ENCODE measurements at regions not wholly inside any gene's neighbourhood (a gene's known extent, or its start where the extent isn't known, plus 50 kb on each side); places are given as distances from the start of the nearest gene placed in this dataset.

GRCh38 chrX:148284821-148285220 lies 215.6 kb upstream of the AFF2 start:
- ATAC-seq = no peak
- POLR2A ChIA-PET = no interaction called here
- 4% methylated on average over 2 of the region's 2 CpGs for WGBS (ENCODE audit: missing lambda C conversion rate)
- DNase-seq (ENCODE audit: low read depth in 1 of 2, low spot score in 1 of 2) = no peak
- Histone ChIP-seq H3K9me3 (no peaks in the 10 kb centered on the region), H3K4me1 (no peaks in the 10 kb centered on the region), H3K27ac (no peak overlapping the region), H3K4me3 (no peak overlapping the region), H3K4me2 (no peak overlapping the region)
- FAIRE-seq = no peak
- CTCF ChIA-PET = no interaction called here
- TF ChIP-seq HEYL (CRISPR knock-in tag; IDR thresholded peaks at IDR 0.05) (no peak), HOXB5 (CRISPR knock-in tag; IDR thresholded peaks at IDR 0.05) (no peak), ELK1 (IDR thresholded peaks at IDR 0.05; ENCODE audit: low read depth, low read length) (no peak), JUNB (IDR thresholded peaks at IDR 0.05) (no peak), POLR2AphosphoS2 (conservative IDR thresholded peaks at IDR 0.05; ENCODE audit: low read length) (no peak), KDM5A (IDR thresholded peaks at IDR 0.05) (no peak), CBX8 (IDR thresholded peaks at IDR 0.05) (no peak)

- ATAC-seq = no peak
- 0% methylated on average over 3 of the region's 3 CpGs for WGBS (ENCODE audit: missing lambda C conversion rate)
- ChIA-PET CTCF (no interaction called here), POLR2A (no interaction called here)
- Histone ChIP-seq H3K27ac (no peak overlapping the region), H3K4me3 (no peak overlapping the region), H3K4me1 (no peaks in the 10 kb centered on the region), H3K4me2 (no peak overlapping the region), H3K9me3 (no peaks in the 10 kb centered on the region)
- no peak for TF ChIP-seq MAX (IDR thresholded peaks at IDR 0.05)
- TF ChIP-seq SREBF2 (IDR thresholded peaks at IDR 0.05) = no peak
- TF ChIP-seq NR3C1 (IDR thresholded peaks at IDR 0.05) = no peak
- TF ChIP-seq CBX2 (IDR thresholded peaks at IDR 0.05; ENCODE audit: borderline replicate concordance, low read depth) = no peak
- no peak for TF ChIP-seq USF2 (IDR thresholded peaks at IDR 0.05)
- no peak for TF ChIP-seq RCOR1 (IDR thresholded peaks at IDR 0.05; ENCODE audit: low read depth, low read length)
- TF ChIP-seq FOXS1 (CRISPR knock-in tag; IDR thresholded peaks at IDR 0.05) = no peak
- TF ChIP-seq EHF (CRISPR knock-in tag; IDR thresholded peaks at IDR 0.05) = no peak
- no peak for TF ChIP-seq HMGXB4 (CRISPR knock-in tag; IDR thresholded peaks at IDR 0.05; ENCODE audit: borderline replicate concordance)
- no peak for TF ChIP-seq GATA3 (IDR thresholded peaks at IDR 0.05; ENCODE audit: borderline replicate concordance)
- TF ChIP-seq JUNB (IDR thresholded peaks at IDR 0.05) = no peak
- no peak for TF ChIP-seq RNF2 (IDR thresholded peaks at IDR 0.05; ENCODE audit: borderline replicate concordance, low read depth)
- no peak for TF ChIP-seq NFE2L2 (conservative IDR thresholded peaks at IDR 0.05; ENCODE audit: low read length)
- no peak for TF ChIP-seq CHD4 (IDR thresholded peaks at IDR 0.05; ENCODE audit: borderline replicate concordance)
- TF ChIP-seq ZC3H11A (IDR thresholded peaks at IDR 0.05) = no peak
- TF ChIP-seq SMC3 (IDR thresholded peaks at IDR 0.05) = no peak
- no peak for TF ChIP-seq MAZ (IDR thresholded peaks at IDR 0.05; ENCODE audit: borderline replicate concordance, low read depth, low read length)
- TF ChIP-seq RAD21 (conservative IDR thresholded peaks at IDR 0.05 in 1 of 2, IDR thresholded peaks at IDR 0.05 in 1 of 2) = no peak
- no peak for TF ChIP-seq TFCP2L1 (CRISPR knock-in tag; IDR thresholded peaks at IDR 0.05)
- no peak for FAIRE-seq
- no peak for DNase-seq (ENCODE audit: low read depth in 1 of 2, low spot score in 1 of 2)
Observed at GRCh38 chrX:148288451-148288850, 212.0 kb upstream of the AFF2 start.
